GM12878 (cell line): ENCODE measurements at regions not wholly inside any gene's neighbourhood (a gene's known extent, or its start where the extent isn't known, plus 50 kb on each side); places are given as distances from the start of the nearest gene placed in this dataset.

Experiments
- ATAC-seq: fragments of 200-7000 bp; cut with Tn5 transposase; 3 replicates; pipeline ENCODE4 v1.9.1; 2020; ENCODE audit warnings: mild to moderate bottlenecking, moderate library complexity
- BruUV-seq: library from RNA; stranded (reverse); fragments of 400-500 nt; replicated peaks from 2 replicates; lab custom pipeline; 2021; lab: Mats Ljungman, UMichigan
- CTCF ChIA-PET: fragments of 300-600 bp; sonication (Branson Sonifier 250); formaldehyde crosslinking; extraction: SDS; loops from one replicate; lab custom pipeline; 2021; ENCODE audit warnings: inconsistent platforms; lab: Yijun Ruan, JAX
- POLR2A ChIA-PET: fragments of 350-600 bp; formaldehyde crosslinking; extraction: SDS; loops from one replicate; lab custom pipeline; 2021; ENCODE audit warnings: inconsistent platforms; lab: Charles Lee
- RAD21 ChIA-PET: fragments of 300-600 bp; sonication (Branson Sonifier 250); formaldehyde crosslinking; loops from one replicate; lab custom pipeline; 2023; ENCODE audit warnings: antibody characterized with exemption; ENCODE audit not compliant: unreplicated experiment; lab: Charles Lee
- SMC1A ChIA-PET: fragments of 300-600 bp; sonication (Branson Sonifier 250); formaldehyde crosslinking; loops from one replicate; lab custom pipeline; 2023; ENCODE audit not compliant: unreplicated experiment, uncharacterized antibody; lab: Charles Lee
- DNase-seq: peaks from one replicate; pipeline ENCODE4 v3.0.0-alpha.2; 2011; ENCODE audit warnings: low read depth, low spot score
- FAIRE-seq: peaks from 3 replicates; lab custom pipeline; 2011; peaks lifted over from hg19 to GRCh38; lab: Jason Lieb, UNC
- H2AFZ ChIP-seq: 2 replicates; pipeline ENCODE4 v1.6.0; 2011; ENCODE audit warnings: low read depth, low read length, control low read depth; ENCODE audit not compliant: control insufficient read depth
- H3K27ac ChIP-seq: 2 replicates; pipeline ENCODE4 v1.5.1; 2011; ENCODE audit warnings: control low read depth; ENCODE audit not compliant: control insufficient read depth, insufficient read depth
- H3K27me3 ChIP-seq, 2 experiments: replicated peaks in 1 of 2; 2 replicates each; pipeline versions ENCODE4 v1.6.0 to v1.6.1; 2011; ENCODE audit warnings: low read length in 1 of 2; ENCODE audit not compliant: control insufficient read depth in 2 of 2, insufficient read depth in 2 of 2
- H3K36me3 ChIP-seq, 2 experiments: 2 replicates each; pipeline ENCODE4 v1.5.1; 2011; ENCODE audit warnings: low read length in 1 of 2; ENCODE audit not compliant: control insufficient read depth in 2 of 2, insufficient read depth in 2 of 2
- H3K4me1 ChIP-seq: 2 replicates; pipeline ENCODE4 v1.6.1; 2011; ENCODE audit warnings: mild to moderate bottlenecking, low read length, moderate library complexity, mixed read lengths; ENCODE audit not compliant: control insufficient read depth, insufficient read depth
- H3K4me2 ChIP-seq: 2 replicates; pipeline ENCODE4 v1.6.0; 2011; ENCODE audit warnings: control low read depth; ENCODE audit not compliant: control insufficient read depth, insufficient read depth
- H3K4me3 ChIP-seq: fragments of 200-600 bp; sonication (generic); 2 replicates; pipeline ENCODE4 v1.5.1; 2016
- H3K79me2 ChIP-seq: 2 replicates; pipeline ENCODE4 v1.6.0; 2011; ENCODE audit warnings: low read length; ENCODE audit not compliant: control insufficient read depth, insufficient read depth
- H3K9ac ChIP-seq: 2 replicates; pipeline ENCODE4 v1.8.0; 2011; ENCODE audit warnings: low read length, control low read depth, mixed read lengths; ENCODE audit not compliant: control insufficient read depth, insufficient read depth
- H3K9me3 ChIP-seq: replicated peaks from 3 replicates; pipeline ENCODE4 v1.5.1; 2011; ENCODE audit warnings: mild to moderate bottlenecking, low read length; ENCODE audit not compliant: control insufficient read depth, insufficient read depth
- H4K20me1 ChIP-seq: 2 replicates; pipeline ENCODE4 v1.6.0; 2011; ENCODE audit not compliant: control insufficient read depth, insufficient read depth
- BCLAF1 ChIP-seq: fragments of 450-650 bp; IDR thresholded peaks from 2 replicates; pipeline ENCODE4 v1.6.1; 2017; ENCODE audit warnings: antibody characterized with exemption, mild to moderate bottlenecking, moderate library complexity
- CBFB ChIP-seq: IDR thresholded peaks from 2 replicates; pipeline ENCODE4 v1.6.1; 2016; ENCODE audit warnings: antibody characterized with exemption, low read depth
- CREB1 ChIP-seq: IDR thresholded peaks from 2 replicates; pipeline ENCODE4 v1.6.1; 2012; ENCODE audit warnings: low read depth, mild to moderate bottlenecking, inconsistent platforms
- CREM ChIP-seq: IDR thresholded peaks from 2 replicates; pipeline ENCODE4 v1.6.1; 2014; ENCODE audit warnings: antibody characterized with exemption, low read depth
- E4F1 ChIP-seq: fragments of 450-650 bp; IDR thresholded peaks from 2 replicates; pipeline ENCODE4 v1.6.1; 2018; ENCODE audit warnings: borderline replicate concordance, mild to moderate bottlenecking; ENCODE audit not compliant: partially characterized antibody
- HCFC1 ChIP-seq: fragments of 150-350 bp; IDR thresholded peaks from 2 replicates; pipeline ENCODE4 v1.6.1; 2014; ENCODE audit warnings: low read length
- JUND ChIP-seq: IDR thresholded peaks from 2 replicates; pipeline ENCODE4 v1.6.1; 2012; ENCODE audit warnings: low read depth, mild to moderate bottlenecking, low read length, improper control_type of control experiment, moderate library complexity
- MEF2B ChIP-seq: fragments of 450-650 bp; IDR thresholded peaks from 2 replicates; pipeline ENCODE4 v1.6.1; 2018; ENCODE audit warnings: mild to moderate bottlenecking, moderate library complexity; ENCODE audit not compliant: partially characterized antibody, poor library complexity, severe bottlenecking
- MTA2 ChIP-seq: fragments of 450-650 bp; IDR thresholded peaks from 2 replicates; pipeline ENCODE4 v1.6.1; 2016; ENCODE audit warnings: low read depth, mild to moderate bottlenecking, moderate library complexity
- MTA3 ChIP-seq: IDR thresholded peaks from 2 replicates; pipeline ENCODE4 v1.6.1; 2012; ENCODE audit warnings: low read length, inconsistent platforms, borderline replicate concordance
- NR2C1 ChIP-seq: fragments of 450-650 bp; IDR thresholded peaks from 2 replicates; pipeline ENCODE4 v1.6.1; 2017; ENCODE audit warnings: antibody characterized with exemption, mild to moderate bottlenecking, moderate library complexity
- PBX3 ChIP-seq: IDR thresholded peaks from 2 replicates; pipeline ENCODE4 v1.6.1; 2011; ENCODE audit warnings: mild to moderate bottlenecking, low read depth, low read length, moderate library complexity; ENCODE audit not compliant: insufficient replicate concordance
- RAD21 ChIP-seq: IDR thresholded peaks from 2 replicates; pipeline ENCODE4 v1.6.1; 2011; ENCODE audit warnings: mild to moderate bottlenecking, low read depth, low read length, moderate library complexity; ENCODE audit not compliant: insufficient read depth
- SIX5 ChIP-seq: IDR thresholded peaks from 2 replicates; pipeline ENCODE4 v1.6.1; 2011; ENCODE audit warnings: mild to moderate bottlenecking, low read depth, low read length, moderate library complexity; ENCODE audit not compliant: severe bottlenecking
- TAF1 ChIP-seq: IDR thresholded peaks from 2 replicates; pipeline ENCODE4 v1.6.1; 2011; ENCODE audit warnings: mild to moderate bottlenecking, low read depth, low read length, borderline replicate concordance
- WGBS: methylation state at CpG from one replicate; pipeline ENCODE4 v1.1.6; 2016; ENCODE audit warnings: low lambda C conversion rate; ENCODE audit not compliant: insufficient replicate concordance, insufficient coverage; ENCODE audit errors: missing lambda C conversion rate; 5-methylcytosine and 5-hydroxymethylcytosine counted together
- in situ Hi-C: fragments of 300-500 bp; cut with MboI; formaldehyde crosslinking; loops from 9 replicates; pipeline ENCODE4 v1.14.3; 2018; ENCODE audit warnings: mixed read lengths
- intact Hi-C: fragments of 100-400 bp; cut with micrococcal nuclease; formaldehyde crosslinking; loops from one replicate; pipeline ENCODE4 v1.14.2; 2022; ENCODE audit not compliant: unreplicated experiment

- TF ChIP-seq MTA3 (no peak), PBX3 (no peak)
These were observed 92.1 kb upstream of the PLSCR4 start (continued) for GRCh38 chr3:146342989-146343388.

- SMC1A ChIA-PET = no interaction called here
- Histone ChIP-seq H3K9me3 (no peaks in the 10 kb centered on the region), H3K4me3 (no peak overlapping the region), H3K4me1 (no peaks in the 10 kb centered on the region), H3K27me3 (no peaks in the 10 kb centered on the region), H3K36me3 (no peaks in the 10 kb centered on the region), H3K79me2 (no peaks in the 10 kb centered on the region), H2AFZ (no peak overlapping the region), H4K20me1 (no peaks in the 10 kb centered on the region), H3K27ac (no peak overlapping the region), H3K9ac (no peak overlapping the region), H3K4me2 (no peak overlapping the region)
- RAD21 ChIA-PET = no interaction called here
- ATAC-seq = no peak
- POLR2A ChIA-PET = no interaction called here
- TF ChIP-seq MEF2B (no peak), CREB1 (no peak), MTA2 (no peak), E4F1 (no peak), BCLAF1 (no peak), RAD21 (no peak), CREM (no peak), TAF1 (no peak), SIX5 (no peak), JUND (no peak), CBFB (no peak), HCFC1 (no peak), NR2C1 (no peak)
- no peak for FAIRE-seq
- in situ Hi-C loops = no loop called here
- no TSS peak for BruUV-seq
- CTCF ChIA-PET = no interaction called here
- intact Hi-C loops = no loop called here
- no peak for DNase-seq
- 44% methylated on average over 7 of the region's 7 CpGs for WGBS
These were observed 88.4 kb upstream of the PLSCR4 start for GRCh38 chr3:146339349-146339748.
